ENCODE measurements at regions not wholly inside any gene's neighbourhood (a gene's known extent, or its start where the extent isn't known, plus 50 kb on each side); places are given as distances from the start of the nearest gene placed in this dataset.

DNA sequence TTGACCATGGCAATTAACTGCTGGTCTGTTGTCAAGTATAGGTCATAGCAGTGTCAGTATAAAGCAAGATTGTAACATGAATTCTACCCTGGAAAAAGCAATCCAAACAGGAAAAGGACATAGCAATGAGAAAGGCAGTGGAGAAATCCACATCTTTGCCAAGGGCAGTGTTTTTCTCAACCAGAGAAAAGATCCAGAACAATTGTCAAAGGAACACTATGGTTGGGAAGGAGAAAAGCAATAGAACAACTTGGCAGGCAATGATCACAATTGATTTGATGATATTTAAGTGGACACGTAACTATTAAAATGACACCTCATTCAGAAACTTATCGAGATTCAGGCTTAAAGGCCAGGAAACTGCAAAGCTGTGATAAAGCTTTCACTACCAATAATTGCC lies 271.1 kb downstream of the DIPK2A start:
- H3K27me3 ChIP-seq, result no peaks in the 10 kb centered on the region
- no peaks in the 10 kb centered on the region for H3K9me3 ChIP-seq
- H3K27ac ChIP-seq, result no peak overlapping the region
- FAIRE-seq (no peak), DNase-seq (no peak), ATAC-seq (no peak)
- no peak overlapping the region for H3K4me3 ChIP-seq
- intact Hi-C loops (cut with DNase I), result no loop called here
- no peaks in the 10 kb centered on the region for H3K36me3 ChIP-seq
- 79 to 86% methylated on average over 2 of the region's 2 CpGs for WGBS, 2 donors
- H3K4me1 ChIP-seq, result no peaks in the 10 kb centered on the region
- no peak for TF ChIP-seq CTCF (IDR thresholded peaks at IDR 0.05)

GRCh38 chr3:144244662-144245061 lies 273.0 kb downstream of the DIPK2A start:
- FAIRE-seq (no peak), DNase-seq (no peak), ATAC-seq (no peak)
- Histone ChIP-seq H3K4me1 (no peaks in the 10 kb centered on the region), H3K27me3 (no peaks in the 10 kb centered on the region), H3K9me3 (no peaks in the 10 kb centered on the region), H3K27ac (no peak overlapping the region), H3K36me3 (no peaks in the 10 kb centered on the region), H3K4me3 (no peak overlapping the region)
- WGBS, 2 donors, result 79 to 85% methylated on average over 3 of the region's 3 CpGs
- no peak for TF ChIP-seq CTCF (IDR thresholded peaks at IDR 0.05)
- intact Hi-C loops (cut with DNase I), result no loop called here

DNA sequence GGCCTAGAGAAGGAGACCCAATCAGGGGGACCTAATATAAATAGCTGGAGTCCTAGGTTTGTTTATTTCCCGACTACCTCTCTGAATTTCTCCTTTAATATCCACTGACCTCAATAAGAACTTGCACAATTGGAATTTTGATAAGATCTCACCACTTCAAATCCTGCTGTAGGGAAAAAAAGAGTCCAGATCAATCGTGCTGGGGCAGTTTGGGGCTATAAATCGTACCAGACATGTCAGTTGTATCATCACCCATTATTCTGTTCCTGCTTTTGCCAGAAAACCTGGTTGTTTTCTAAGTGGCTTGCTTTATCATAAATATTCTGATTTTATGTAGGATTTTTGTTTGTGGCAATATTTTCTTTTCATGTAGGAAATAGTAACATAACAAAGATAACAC lies 281.3 kb downstream of the DIPK2A start:
- no peak overlapping the region for H3K4me3 ChIP-seq
- TF ChIP-seq CTCF (IDR thresholded peaks at IDR 0.05), result no peak
- no peak overlapping the region for H3K27ac ChIP-seq
- no peaks in the 10 kb centered on the region for H3K4me1 ChIP-seq
- H3K36me3 ChIP-seq, result no peaks in the 10 kb centered on the region
- no peaks in the 10 kb centered on the region for H3K9me3 ChIP-seq
- ATAC-seq (no peak), DNase-seq (no peak), FAIRE-seq (no peak)
- intact Hi-C loops (cut with DNase I), result no loop called here
- no peaks in the 10 kb centered on the region for H3K27me3 ChIP-seq
- WGBS, 2 donors, result 48 to 50% methylated on average over 3 of the region's 3 CpGs

DNA sequence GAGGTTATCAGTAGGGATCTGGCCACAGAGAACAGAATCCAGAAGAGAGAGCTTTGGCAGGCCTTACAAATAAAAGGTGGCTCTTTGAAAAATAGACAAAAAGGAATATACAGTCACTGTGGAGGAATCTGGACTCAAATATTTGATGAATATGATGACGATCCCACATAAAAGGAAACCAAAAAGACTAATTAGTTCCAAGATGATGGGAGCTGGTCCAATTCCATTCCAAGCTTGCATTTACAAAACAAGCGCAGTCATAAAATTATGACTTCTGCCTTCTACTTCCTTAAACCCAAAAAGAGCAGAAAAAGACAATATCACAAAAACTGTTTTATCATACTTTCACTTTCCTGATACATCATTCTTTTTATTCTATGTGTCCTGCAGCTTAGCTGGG lies 285.8 kb downstream of the DIPK2A start:
- Histone ChIP-seq H3K4me1 (no peaks in the 10 kb centered on the region), H3K27ac (no peak overlapping the region), H3K4me3 (no peak overlapping the region), H3K9me3 (no peaks in the 10 kb centered on the region), H3K36me3 (no peaks in the 10 kb centered on the region), H3K27me3 (no peaks in the 10 kb centered on the region)
- ATAC-seq, result no peak
- no peak for FAIRE-seq
- DNase-seq, result no peak
- TF ChIP-seq CTCF (IDR thresholded peaks at IDR 0.05), result no peak
- WGBS, 2 donors, result 68 to 76% methylated on average over 2 of the region's 2 CpGs
- intact Hi-C loops (cut with DNase I), result no loop called here

DNA sequence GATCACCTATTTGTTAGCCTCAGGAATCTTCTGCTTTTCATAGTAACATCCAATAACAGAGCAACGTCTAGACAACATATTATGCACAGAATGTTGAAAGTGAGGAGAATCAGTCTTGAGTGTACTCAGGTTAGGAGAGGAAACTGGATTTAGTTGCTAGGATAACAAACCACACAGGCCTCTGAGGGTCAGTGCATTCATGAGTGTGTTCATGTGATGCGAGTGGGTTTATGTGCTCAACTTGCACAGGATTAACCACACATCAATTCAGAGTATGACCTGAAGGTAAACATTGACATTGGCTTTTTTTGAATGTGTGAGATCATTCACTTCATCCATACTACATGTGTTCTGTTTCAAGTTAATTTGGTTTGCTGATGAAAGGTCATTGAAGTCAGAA lies 287.6 kb downstream of the DIPK2A start:
- Histone ChIP-seq H3K4me3 (no peak overlapping the region), H3K27me3 (no peaks in the 10 kb centered on the region), H3K27ac (no peak overlapping the region), H3K4me1 (no peaks in the 10 kb centered on the region), H3K36me3 (no peaks in the 10 kb centered on the region), H3K9me3 (no peaks in the 10 kb centered on the region)
- 82 to 90% methylated on average over 2 of the region's 2 CpGs for WGBS, 2 donors
- FAIRE-seq (no peak), DNase-seq (no peak), ATAC-seq (no peak)
- intact Hi-C loops (cut with DNase I), result no loop called here
- TF ChIP-seq CTCF (IDR thresholded peaks at IDR 0.05), result no peak
